K562 (cell line): ENCODE measurements at regions not wholly inside any gene's neighbourhood (a gene's known extent, or its start where the extent isn't known, plus 50 kb on each side); places are given as distances from the start of the nearest gene placed in this dataset.

ENCODE experiments used
- ATAC-seq: fragments of 200-7000 bp; cut with Tn5 transposase; 3 replicates; pipeline ENCODE4 v1.9.1; 2020; ENCODE audit warnings: moderate library complexity
- BruUV-seq: library from RNA; stranded (reverse); fragments of 400-500 nt; replicated peaks from 2 replicates; lab custom pipeline; 2021; lab: Mats Ljungman, UMichigan
- CTCF ChIA-PET: fragments of 300-600 bp; formaldehyde crosslinking; extraction: SDS; loops from one replicate; lab custom pipeline; 2021; ENCODE audit warnings: low intra/inter-chr PET ratio; lab: Yijun Ruan, JAX
- POLR2A ChIA-PET: fragments of 300-600, 350-650 bp; sonication (Branson Sonifier 250); formaldehyde crosslinking; extraction: SDS; loops from one replicate; lab custom pipeline; 2021; ENCODE audit warnings: antibody characterized with exemption, inconsistent platforms; lab: Yijun Ruan, JAX
- DNase-seq, 4 experiments: peaks; one replicate each; pipeline versions ENCODE4 v3.0.0 to v3.0.0-alpha.2; 2011 to 2018; ENCODE audit warnings: low spot score in 3 of 4, mixed read lengths in 3 of 4; ENCODE audit errors: extremely low read depth in 1 of 4
- FAIRE-seq: peaks from 2 replicates; lab custom pipeline; 2011; peaks lifted over from hg19 to GRCh38; lab: Jason Lieb, UNC
- H2AFZ ChIP-seq: 2 replicates; pipeline ENCODE4 v1.6.0; 2011; ENCODE audit warnings: low read depth, low read length, control low read depth, inconsistent platforms
- H3K27ac ChIP-seq: fragments of 200-600 bp; 3 replicates; pipeline ENCODE4 v1.8.0; 2011; ENCODE audit warnings: low read depth, mild to moderate bottlenecking, control low read depth, inconsistent platforms, low read length, moderate library complexity, mixed read lengths; ENCODE audit errors: extremely low read depth
- H3K27me3 ChIP-seq, 2 experiments: fragments of 300-600 bp in 1 of 2; 2 replicates in 1 of 2; 3 replicates in 1 of 2; pipeline versions ENCODE4 v1.6.0 to v1.8.0; 2011; ENCODE audit warnings: inconsistent platforms in 2 of 2, low read length in 2 of 2, mild to moderate bottlenecking in 1 of 2, mixed read lengths in 1 of 2, moderate library complexity in 1 of 2; ENCODE audit not compliant: control insufficient read depth in 2 of 2, insufficient read depth in 2 of 2
- H3K36me3 ChIP-seq: fragments of 300-600 bp; 3 replicates; pipeline ENCODE4 v1.8.0; 2011; ENCODE audit warnings: mild to moderate bottlenecking, low read length, inconsistent platforms; ENCODE audit not compliant: control insufficient read depth, insufficient read depth
- H3K4me1 ChIP-seq, 2 experiments: fragments of 200-600 bp in 1 of 2; replicated peaks in 1 of 2; 2 replicates in 1 of 2; 3 replicates in 1 of 2; pipeline versions ENCODE4 v1.5.1 to v1.8.0; 2011; ENCODE audit warnings: inconsistent platforms in 2 of 2, low read length in 2 of 2, mild to moderate bottlenecking in 1 of 2, mixed read lengths in 1 of 2, moderate library complexity in 1 of 2; ENCODE audit not compliant: control insufficient read depth in 2 of 2, insufficient read depth in 2 of 2
- H3K4me2 ChIP-seq: 2 replicates; pipeline ENCODE4 v1.6.1; 2011; ENCODE audit warnings: low read length, control low read depth, inconsistent platforms, mixed read lengths; ENCODE audit not compliant: insufficient read depth
- H3K4me3 ChIP-seq: fragments of 200-600 bp; sonication (generic), shearing (Covaris generic); 2 replicates; pipeline ENCODE4 v1.5.1; 2016; ENCODE audit warnings: control low read depth, inconsistent platforms
- H3K79me2 ChIP-seq: fragments of 200-600 bp; 3 replicates; pipeline ENCODE4 v1.8.0; 2011; ENCODE audit warnings: low read length, inconsistent platforms; ENCODE audit not compliant: control insufficient read depth, insufficient read depth
- H3K9ac ChIP-seq, 2 experiments: 2 replicates each; pipeline versions ENCODE4 v1.6.0 to v1.6.1; 2011; ENCODE audit warnings: low read depth in 2 of 2, low read length in 2 of 2, control low read depth in 1 of 2, inconsistent platforms in 1 of 2, mild to moderate bottlenecking in 1 of 2, mixed read lengths in 1 of 2; ENCODE audit not compliant: insufficient read depth in 1 of 2
- H3K9me1 ChIP-seq: one replicate; pipeline ENCODE4 v1.6.0; 2011; ENCODE audit warnings: inconsistent platforms, mild to moderate bottlenecking, low read length, moderate library complexity; ENCODE audit not compliant: control insufficient read depth, insufficient read depth
- H3K9me3 ChIP-seq: replicated peaks from 2 replicates; pipeline ENCODE4 v1.5.1; 2011; ENCODE audit warnings: low read depth, low read length, inconsistent platforms; ENCODE audit not compliant: control insufficient read depth, insufficient read depth
- H4K20me1 ChIP-seq: replicated peaks from 2 replicates; pipeline ENCODE4 v1.6.1; 2011; ENCODE audit warnings: low read length, inconsistent platforms, mixed read lengths; ENCODE audit not compliant: control insufficient read depth, insufficient read depth
- HMGN3 ChIP-seq: IDR thresholded peaks from 2 replicates; pipeline ENCODE4 v1.6.1; 2011; ENCODE audit warnings: borderline replicate concordance, low read depth, mild to moderate bottlenecking, mixed read lengths, low read length; ENCODE audit not compliant: insufficient read length; ENCODE audit errors: extremely low read depth
- NFE2 ChIP-seq: IDR thresholded peaks from 2 replicates; pipeline ENCODE4 v1.6.1; 2014; ENCODE audit warnings: antibody characterized with exemption, low read depth
- OTX1 ChIP-seq: fragments of 450-650 bp; formaldehyde crosslinking; IDR thresholded peaks from 2 replicates; pipeline ENCODE4 v1.4.0; 2022; ENCODE audit warnings: mild to moderate bottlenecking
- RFX5 ChIP-seq: IDR thresholded peaks from 2 replicates; pipeline ENCODE4 v1.6.1; 2011; ENCODE audit warnings: low read depth, mild to moderate bottlenecking, improper control_type of control experiment, low read length
- WGBS: fragments of 100-300 bp; shearing (Covaris generic); methylation state at CpG from one replicate; pipeline ENCODE4 v1.1.6; 2016; ENCODE audit warnings: low coverage, mixed read lengths; ENCODE audit not compliant: insufficient coverage; ENCODE audit errors: missing lambda C conversion rate; 5-methylcytosine and 5-hydroxymethylcytosine counted together
- in situ Hi-C: fragments of 300-500 bp; cut with MboI; formaldehyde crosslinking; loops from 4 replicates; pipeline ENCODE4 v1.15.0; 2018; ENCODE audit warnings: inconsistent platforms, mixed read lengths
- intact Hi-C: fragments of 100-400 bp; cut with micrococcal nuclease; formaldehyde crosslinking; loops from 2 replicates; pipeline ENCODE4 v1.14.2; 2022
- TF ChIP-seq, protein P1 (sequence below), 2 experiments: fragments of 450-650 bp in 1 of 2; sonication (generic) in 1 of 2; formaldehyde crosslinking in 1 of 2; IDR thresholded peaks in 1 of 2; conservative IDR thresholded peaks in 1 of 2; 2 replicates each; pipeline versions ENCODE4 v1.6.1 to v1.8.1; 2016 to 2023; ENCODE audit warnings: mild to moderate bottlenecking in 2 of 2, moderate library complexity in 2 of 2, inconsistent platforms in 1 of 2, missing genetic modification reagents in 1 of 2
- TF ChIP-seq, protein P2 (sequence below): fragments of 250-450 bp; sonication (Bioruptor Pico); IDR thresholded peaks from 2 replicates; pipeline ENCODE4 v1.5.0; 2022; ENCODE audit warnings: mild to moderate bottlenecking
- TF ChIP-seq, protein P3 (sequence below): sonication (generic); formaldehyde crosslinking; IDR thresholded peaks from 2 replicates; pipeline ENCODE4 v1.8.0; 2022; ENCODE audit warnings: mild to moderate bottlenecking, missing genetic modification reagents
- TF ChIP-seq, protein P4 (sequence below): sonication (generic); formaldehyde crosslinking; IDR thresholded peaks from 2 replicates; pipeline ENCODE4 v1.8.0; 2023; ENCODE audit warnings: mild to moderate bottlenecking, missing genetic modification reagents
- TF ChIP-seq, protein P5 (sequence below): fragments of 250-450 bp; sonication (Bioruptor Pico); IDR thresholded peaks from 2 replicates; pipeline ENCODE4 v1.8.0; 2022; ENCODE audit warnings: inconsistent platforms, mild to moderate bottlenecking, moderate library complexity, borderline replicate concordance

- H3K27me3 ChIP-seq, result no peaks in the 10 kb centered on the region
- no peak for ATAC-seq
- POLR2A ChIA-PET, result no interaction called here
- no peak overlapping the region for H3K4me3 ChIP-seq
- no peaks in the 10 kb centered on the region for H3K9me3 ChIP-seq
- no peak overlapping the region for H3K4me2 ChIP-seq
- H3K9me1 ChIP-seq, result no peaks in the 10 kb centered on the region
- no peak for FAIRE-seq
- BruUV-seq, result no TSS peak
- H3K79me2 ChIP-seq, result no peaks in the 10 kb centered on the region
- CTCF ChIA-PET, result no interaction called here
- WGBS, result 31% methylated on average over 4 of the region's 4 CpGs
- no peak overlapping the region for H3K27ac ChIP-seq
- in situ Hi-C loops, result loop anchor here (10.0 kb wide), 2 partner anchors 108 to 228 kb away; no protein-coding TSS in a partner anchor
- H2AFZ ChIP-seq, result 0 out of 2 replicates have a peak overlapping the region, but pooled peaks have one; percentile 38
- H3K36me3 ChIP-seq, result no peaks in the 10 kb centered on the region
- no peaks in the 10 kb centered on the region; a peak in 1 of 5 replicates for H3K4me1 ChIP-seq
- intact Hi-C loops, result loop anchor here (5.0 kb wide), 1 partner anchor 111 kb away; no protein-coding TSS in a partner anchor
- DNase-seq, result peak in 2 of 4 experiments; percentile 3 to 16
- H4K20me1 ChIP-seq, result no peaks in the 10 kb centered on the region
- no peak overlapping the region for H3K9ac ChIP-seq
- TF ChIP-seq RFX5, result no peak
- no peak for TF ChIP-seq OTX1
- TF ChIP-seq, protein P1, sequence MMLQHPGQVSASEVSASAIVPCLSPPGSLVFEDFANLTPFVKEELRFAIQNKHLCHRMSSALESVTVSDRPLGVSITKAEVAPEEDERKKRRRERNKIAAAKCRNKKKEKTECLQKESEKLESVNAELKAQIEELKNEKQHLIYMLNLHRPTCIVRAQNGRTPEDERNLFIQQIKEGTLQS (IDR thresholded peaks at IDR 0.05), result peak; percentile 25; the same call in 1 of the 2 replicates
- TF ChIP-seq, protein P1 (CRISPR knock-in tag; conservative IDR thresholded peaks at IDR 0.05), result no peak
- TF ChIP-seq, protein P2, sequence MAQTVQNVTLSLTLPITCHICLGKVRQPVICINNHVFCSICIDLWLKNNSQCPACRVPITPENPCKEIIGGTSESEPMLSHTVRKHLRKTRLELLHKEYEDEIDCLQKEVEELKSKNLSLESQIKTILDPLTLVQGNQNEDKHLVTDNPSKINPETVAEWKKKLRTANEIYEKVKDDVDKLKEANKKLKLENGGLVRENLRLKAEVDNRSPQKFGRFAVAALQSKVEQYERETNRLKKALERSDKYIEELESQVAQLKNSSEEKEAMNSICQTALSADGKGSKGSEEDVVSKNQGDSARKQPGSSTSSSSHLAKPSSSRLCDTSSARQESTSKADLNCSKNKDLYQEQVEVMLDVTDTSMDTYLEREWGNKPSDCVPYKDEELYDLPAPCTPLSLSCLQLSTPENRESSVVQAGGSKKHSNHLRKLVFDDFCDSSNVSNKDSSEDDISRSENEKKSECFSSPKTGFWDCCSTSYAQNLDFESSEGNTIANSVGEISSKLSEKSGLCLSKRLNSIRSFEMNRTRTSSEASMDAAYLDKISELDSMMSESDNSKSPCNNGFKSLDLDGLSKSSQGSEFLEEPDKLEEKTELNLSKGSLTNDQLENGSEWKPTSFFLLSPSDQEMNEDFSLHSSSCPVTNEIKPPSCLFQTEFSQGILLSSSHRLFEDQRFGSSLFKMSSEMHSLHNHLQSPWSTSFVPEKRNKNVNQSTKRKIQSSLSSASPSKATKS (CRISPR knock-in tag), result no peak
- TF ChIP-seq, protein P3, sequence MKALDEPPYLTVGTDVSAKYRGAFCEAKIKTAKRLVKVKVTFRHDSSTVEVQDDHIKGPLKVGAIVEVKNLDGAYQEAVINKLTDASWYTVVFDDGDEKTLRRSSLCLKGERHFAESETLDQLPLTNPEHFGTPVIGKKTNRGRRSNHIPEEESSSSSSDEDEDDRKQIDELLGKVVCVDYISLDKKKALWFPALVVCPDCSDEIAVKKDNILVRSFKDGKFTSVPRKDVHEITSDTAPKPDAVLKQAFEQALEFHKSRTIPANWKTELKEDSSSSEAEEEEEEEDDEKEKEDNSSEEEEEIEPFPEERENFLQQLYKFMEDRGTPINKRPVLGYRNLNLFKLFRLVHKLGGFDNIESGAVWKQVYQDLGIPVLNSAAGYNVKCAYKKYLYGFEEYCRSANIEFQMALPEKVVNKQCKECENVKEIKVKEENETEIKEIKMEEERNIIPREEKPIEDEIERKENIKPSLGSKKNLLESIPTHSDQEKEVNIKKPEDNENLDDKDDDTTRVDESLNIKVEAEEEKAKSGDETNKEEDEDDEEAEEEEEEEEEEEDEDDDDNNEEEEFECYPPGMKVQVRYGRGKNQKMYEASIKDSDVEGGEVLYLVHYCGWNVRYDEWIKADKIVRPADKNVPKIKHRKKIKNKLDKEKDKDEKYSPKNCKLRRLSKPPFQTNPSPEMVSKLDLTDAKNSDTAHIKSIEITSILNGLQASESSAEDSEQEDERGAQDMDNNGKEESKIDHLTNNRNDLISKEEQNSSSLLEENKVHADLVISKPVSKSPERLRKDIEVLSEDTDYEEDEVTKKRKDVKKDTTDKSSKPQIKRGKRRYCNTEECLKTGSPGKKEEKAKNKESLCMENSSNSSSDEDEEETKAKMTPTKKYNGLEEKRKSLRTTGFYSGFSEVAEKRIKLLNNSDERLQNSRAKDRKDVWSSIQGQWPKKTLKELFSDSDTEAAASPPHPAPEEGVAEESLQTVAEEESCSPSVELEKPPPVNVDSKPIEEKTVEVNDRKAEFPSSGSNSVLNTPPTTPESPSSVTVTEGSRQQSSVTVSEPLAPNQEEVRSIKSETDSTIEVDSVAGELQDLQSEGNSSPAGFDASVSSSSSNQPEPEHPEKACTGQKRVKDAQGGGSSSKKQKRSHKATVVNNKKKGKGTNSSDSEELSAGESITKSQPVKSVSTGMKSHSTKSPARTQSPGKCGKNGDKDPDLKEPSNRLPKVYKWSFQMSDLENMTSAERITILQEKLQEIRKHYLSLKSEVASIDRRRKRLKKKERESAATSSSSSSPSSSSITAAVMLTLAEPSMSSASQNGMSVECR, result no peak
- TF ChIP-seq NFE2, result peak; percentile 62; the same call in 1 of the 2 replicates
- TF ChIP-seq, protein P4, sequence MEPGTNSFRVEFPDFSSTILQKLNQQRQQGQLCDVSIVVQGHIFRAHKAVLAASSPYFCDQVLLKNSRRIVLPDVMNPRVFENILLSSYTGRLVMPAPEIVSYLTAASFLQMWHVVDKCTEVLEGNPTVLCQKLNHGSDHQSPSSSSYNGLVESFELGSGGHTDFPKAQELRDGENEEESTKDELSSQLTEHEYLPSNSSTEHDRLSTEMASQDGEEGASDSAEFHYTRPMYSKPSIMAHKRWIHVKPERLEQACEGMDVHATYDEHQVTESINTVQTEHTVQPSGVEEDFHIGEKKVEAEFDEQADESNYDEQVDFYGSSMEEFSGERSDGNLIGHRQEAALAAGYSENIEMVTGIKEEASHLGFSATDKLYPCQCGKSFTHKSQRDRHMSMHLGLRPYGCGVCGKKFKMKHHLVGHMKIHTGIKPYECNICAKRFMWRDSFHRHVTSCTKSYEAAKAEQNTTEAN (CRISPR knock-in tag), result no peak
- TF ChIP-seq HMGN3, result no peak
- TF ChIP-seq, protein P5, sequence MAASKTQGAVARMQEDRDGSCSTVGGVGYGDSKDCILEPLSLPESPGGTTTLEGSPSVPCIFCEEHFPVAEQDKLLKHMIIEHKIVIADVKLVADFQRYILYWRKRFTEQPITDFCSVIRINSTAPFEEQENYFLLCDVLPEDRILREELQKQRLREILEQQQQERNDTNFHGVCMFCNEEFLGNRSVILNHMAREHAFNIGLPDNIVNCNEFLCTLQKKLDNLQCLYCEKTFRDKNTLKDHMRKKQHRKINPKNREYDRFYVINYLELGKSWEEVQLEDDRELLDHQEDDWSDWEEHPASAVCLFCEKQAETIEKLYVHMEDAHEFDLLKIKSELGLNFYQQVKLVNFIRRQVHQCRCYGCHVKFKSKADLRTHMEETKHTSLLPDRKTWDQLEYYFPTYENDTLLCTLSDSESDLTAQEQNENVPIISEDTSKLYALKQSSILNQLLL (CRISPR knock-in tag), result no peak
Measured at GRCh38 chr9:26746357-26747072, 146.1 kb downstream of the CAAP1 start.
